HepG2 (cell line): ENCODE measurements at regions not wholly inside any gene's neighbourhood (a gene's known extent, or its start where the extent isn't known, plus 50 kb on each side); places are given as distances from the start of the nearest gene placed in this dataset.
A peak's percentile ranks its signal among the peaks of the same experiment; 100 is the strongest.

Experiments used
- ATAC-seq: fragments of 200-7000 bp; cut with Tn5 transposase; 3 replicates; pipeline ENCODE4 v1.9.1; 2020; ENCODE audit warnings: mild to moderate bottlenecking, moderate library complexity
- BruUV-seq: library from RNA; stranded (reverse); fragments of 400-500 nt; replicated peaks from 2 replicates; lab custom pipeline; 2021; lab: Mats Ljungman, UMichigan
- CTCF ChIA-PET: fragments of 300-600 bp; formaldehyde crosslinking; extraction: SDS; loops from one replicate; lab custom pipeline; 2021; ENCODE audit warnings: low total read pairs, inconsistent platforms, low intra/inter-chr PET ratio; lab: Yijun Ruan, JAX
- POLR2A ChIA-PET: fragments of 350-600 bp; sonication (Branson Sonifier 250); formaldehyde crosslinking; loops from one replicate; lab custom pipeline; 2020; ENCODE audit warnings: antibody characterized with exemption, inconsistent platforms; lab: Yijun Ruan, JAX
- DNase-seq: peaks from one replicate; pipeline ENCODE4 v3.0.0-alpha.2; 2015; ENCODE audit warnings: low spot score
- FAIRE-seq: peaks from 3 replicates; lab custom pipeline; 2011; peaks lifted over from hg19 to GRCh38; lab: Jason Lieb, UNC
- H2AFZ ChIP-seq: one replicate; pipeline ENCODE4 v1.6.1; 2011; ENCODE audit warnings: low read length, inconsistent platforms
- H3K27ac ChIP-seq: fragments of 300-600 bp; 3 replicates; pipeline ENCODE4 v1.8.0; 2011; ENCODE audit warnings: mixed run types, mild to moderate bottlenecking, mixed read lengths, low read length, inconsistent platforms; ENCODE audit not compliant: insufficient read depth; ENCODE audit errors: extremely low read length
- H3K27me3 ChIP-seq, 2 experiments: fragments of 200-600 bp in 1 of 2; 2 replicates in 1 of 2; 3 replicates in 1 of 2; pipeline versions ENCODE4 v1.6.0 to v1.8.0; 2011; ENCODE audit warnings: low read length in 2 of 2, mild to moderate bottlenecking in 2 of 2, moderate library complexity in 2 of 2, inconsistent platforms in 1 of 2; ENCODE audit not compliant: insufficient read depth in 2 of 2, control insufficient read depth in 1 of 2
- H3K36me3 ChIP-seq, 2 experiments: fragments of 200-600 bp in 1 of 2; replicated peaks in 1 of 2; 2 replicates in 1 of 2; 3 replicates in 1 of 2; pipeline versions ENCODE4 v1.5.1 to v1.8.0; 2011; ENCODE audit warnings: low read length in 2 of 2, inconsistent platforms in 1 of 2; ENCODE audit not compliant: insufficient read depth in 2 of 2, control insufficient read depth in 1 of 2
- H3K4me1 ChIP-seq: 2 replicates; pipeline ENCODE4 v1.5.1; 2012; ENCODE audit warnings: low read length, inconsistent platforms; ENCODE audit not compliant: insufficient read depth
- H3K4me2 ChIP-seq: 2 replicates; pipeline ENCODE4 v1.6.0; 2011; ENCODE audit warnings: low read depth, low read length, inconsistent platforms
- H3K4me3 ChIP-seq, 3 experiments: fragments of 200-600 bp in 1 of 3; sonication (generic), shearing (Covaris generic) in 1 of 3; replicated peaks in 1 of 3; 2 replicates each; pipeline ENCODE4 v1.5.1; 2011 to 2016; ENCODE audit warnings: low read length in 3 of 3, inconsistent platforms in 2 of 3, low read depth in 2 of 3, mild to moderate bottlenecking in 2 of 3, control low read depth in 1 of 3, mixed read lengths in 1 of 3; ENCODE audit not compliant: insufficient read depth in 1 of 3
- H3K79me2 ChIP-seq: one replicate; pipeline ENCODE4 v1.6.1; 2011; ENCODE audit warnings: low read length, inconsistent platforms; ENCODE audit not compliant: insufficient read depth
- H3K9ac ChIP-seq: 2 replicates; pipeline ENCODE4 v1.6.0; 2011; ENCODE audit warnings: mild to moderate bottlenecking, low read depth, low read length, inconsistent platforms; ENCODE audit not compliant: insufficient read depth
- H3K9me3 ChIP-seq: 2 replicates; pipeline ENCODE4 v1.5.1; 2012; ENCODE audit warnings: mild to moderate bottlenecking, low read length
- H4K20me1 ChIP-seq: 2 replicates; pipeline ENCODE4 v1.6.0; 2011; ENCODE audit warnings: inconsistent platforms, mild to moderate bottlenecking, low read length, moderate library complexity; ENCODE audit not compliant: insufficient read depth
- AHR ChIP-seq: IDR thresholded peaks from 2 replicates; pipeline ENCODE4 v1.6.1; 2018; ENCODE audit warnings: missing genetic modification reagents, missing compliant biosample characterization
- AKAP8 ChIP-seq: sonication (generic); formaldehyde crosslinking; IDR thresholded peaks from 2 replicates; pipeline ENCODE4 v1.5.1; 2020; ENCODE audit warnings: mild to moderate bottlenecking, missing genetic modification reagents
- ARID3A ChIP-seq: IDR thresholded peaks from 2 replicates; pipeline ENCODE4 v1.6.1; 2012; ENCODE audit warnings: low read depth, low read length, improper control_type of control experiment
- HMGXB4 ChIP-seq, 2 experiments: sonication (generic) in 1 of 2; formaldehyde crosslinking in 1 of 2; IDR thresholded peaks; 2 replicates each; pipeline versions ENCODE4 v1.4.0 to v1.6.1; 2018 to 2020; ENCODE audit warnings: missing genetic modification reagents in 2 of 2, borderline replicate concordance in 1 of 2, low read depth in 1 of 2, mild to moderate bottlenecking in 1 of 2, missing biosample characterization in 1 of 2
- MAFF ChIP-seq: IDR thresholded peaks from 2 replicates; pipeline ENCODE4 v1.6.1; 2011; ENCODE audit warnings: low read depth, low read length, improper control_type of control experiment
- MBD4 ChIP-seq: IDR thresholded peaks from 2 replicates; pipeline ENCODE4 v1.6.1; 2012; ENCODE audit warnings: low read length, inconsistent platforms, borderline replicate concordance
- NCOA2 ChIP-seq: sonication (generic); formaldehyde crosslinking; IDR thresholded peaks from 2 replicates; pipeline ENCODE4 v1.8.0; 2022; ENCODE audit warnings: inconsistent platforms
- NFIB ChIP-seq: sonication (generic); formaldehyde crosslinking; IDR thresholded peaks from 2 replicates; pipeline ENCODE4 v1.9.0; 2021; ENCODE audit warnings: missing genetic modification reagents, mild to moderate bottlenecking, borderline replicate concordance
- NONO ChIP-seq, 2 experiments: fragments of 450-650 bp in 1 of 2; sonication (generic) in 1 of 2; formaldehyde crosslinking in 1 of 2; IDR thresholded peaks in 1 of 2; conservative IDR thresholded peaks in 1 of 2; 2 replicates each; pipeline versions ENCODE4 v1.6.1 to v1.8.0; 2017 to 2022; ENCODE audit warnings: mild to moderate bottlenecking in 1 of 2, missing genetic modification reagents in 1 of 2, moderate library complexity in 1 of 2
- RFXAP ChIP-seq: sonication (generic); formaldehyde crosslinking; IDR thresholded peaks from 2 replicates; pipeline ENCODE4 v1.4.0; 2020; ENCODE audit warnings: missing genetic modification reagents, borderline replicate concordance
- ZBTB3 ChIP-seq: sonication (generic); formaldehyde crosslinking; IDR thresholded peaks from 2 replicates; pipeline ENCODE4 v1.4.0; 2020; ENCODE audit warnings: low read depth, mild to moderate bottlenecking, moderate library complexity, missing genetic modification reagents, borderline replicate concordance
- ZBTB7A ChIP-seq: sonication (generic); formaldehyde crosslinking; IDR thresholded peaks from 2 replicates; pipeline ENCODE4 v1.8.0; 2022; ENCODE audit warnings: mild to moderate bottlenecking, missing genetic modification reagents
- ZNF205 ChIP-seq: IDR thresholded peaks from 2 replicates; pipeline ENCODE4 v1.6.1; 2018; ENCODE audit warnings: missing biosample characterization, missing genetic modification reagents
- ZNF280B ChIP-seq: sonication (generic); formaldehyde crosslinking; IDR thresholded peaks from 2 replicates; pipeline ENCODE4 v1.5.0; 2020; ENCODE audit warnings: missing genetic modification reagents, mild to moderate bottlenecking, borderline replicate concordance
- ZNF296 ChIP-seq: sonication (generic); formaldehyde crosslinking; conservative IDR thresholded peaks from 2 replicates; pipeline ENCODE4 v1.5.0; 2020; ENCODE audit warnings: mild to moderate bottlenecking, missing genetic modification reagents
- ZNF644 ChIP-seq: IDR thresholded peaks from 2 replicates; pipeline ENCODE4 v1.6.1; 2016; ENCODE audit warnings: low read depth
- WGBS: methylation state at CpG from one replicate; pipeline ENCODE4 v1.1.6; 2017; ENCODE audit warnings: low lambda C conversion rate; 5-methylcytosine and 5-hydroxymethylcytosine counted together
- in situ Hi-C: cut with HindIII; loops from 2 replicates; pipeline ENCODE4 v1.10.0; 2017; ENCODE audit warnings: low pct_unique_long_range_greater_than_20kb; ENCODE audit not compliant: extremely low pct_ligation_motif_present
- intact Hi-C: fragments of 100-400 bp; cut with micrococcal nuclease; formaldehyde crosslinking; loops from one replicate; pipeline ENCODE4 v1.10.0; 2022; ENCODE audit not compliant: unreplicated experiment
- TF ChIP-seq, protein P1 (sequence below): sonication (generic); formaldehyde crosslinking; IDR thresholded peaks from 2 replicates; pipeline ENCODE4 v1.4.0; 2020; ENCODE audit warnings: missing genetic modification reagents

- no peaks in the 10 kb centered on the region for H3K79me2 ChIP-seq
- no peak for FAIRE-seq
- TF ChIP-seq MBD4 (no peak), NCOA2 (CRISPR knock-in tag) (no peak), NONO (IDR thresholded peaks at IDR 0.05) (no peak), NONO (CRISPR knock-in tag; conservative IDR thresholded peaks at IDR 0.05) (no peak), MAFF (no peak), ZBTB3 (no peak), ZBTB7A (CRISPR knock-in tag) (no peak), ZNF205 (CRISPR knock-in tag) (no peak), NFIB (CRISPR knock-in tag) (no peak), ZNF280B (CRISPR knock-in tag) (no peak), AHR (CRISPR knock-in tag) (no peak), ARID3A (no peak), RFXAP (CRISPR knock-in tag) (no peak), ZNF296 (CRISPR knock-in tag) (no peak), AKAP8 (CRISPR knock-in tag) (no peak), ZNF644 (CRISPR knock-in tag) (no peak), HMGXB4 (CRISPR knock-in tag; IDR thresholded peaks at IDR 0.05; ENCODE audit: borderline replicate concordance in 1 of 2, low read depth in 1 of 2) (no peak)
- TF ChIP-seq, protein P1, sequence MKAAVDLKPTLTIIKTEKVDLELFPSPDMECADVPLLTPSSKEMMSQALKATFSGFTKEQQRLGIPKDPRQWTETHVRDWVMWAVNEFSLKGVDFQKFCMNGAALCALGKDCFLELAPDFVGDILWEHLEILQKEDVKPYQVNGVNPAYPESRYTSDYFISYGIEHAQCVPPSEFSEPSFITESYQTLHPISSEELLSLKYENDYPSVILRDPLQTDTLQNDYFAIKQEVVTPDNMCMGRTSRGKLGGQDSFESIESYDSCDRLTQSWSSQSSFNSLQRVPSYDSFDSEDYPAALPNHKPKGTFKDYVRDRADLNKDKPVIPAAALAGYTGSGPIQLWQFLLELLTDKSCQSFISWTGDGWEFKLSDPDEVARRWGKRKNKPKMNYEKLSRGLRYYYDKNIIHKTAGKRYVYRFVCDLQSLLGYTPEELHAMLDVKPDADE, result no peak
- TF ChIP-seq, all 625 proteins: peak for 0
- no peaks in the 10 kb centered on the region for H3K9me3 ChIP-seq
- no TSS peak for BruUV-seq
- ATAC-seq (peak; percentile 43; the same call in 2 of the 3 replicates), DNase-seq (no peak)
- ChIA-PET CTCF (no interaction called here), POLR2A (no interaction called here)
- intact Hi-C loops (no loop called here), in situ Hi-C loops (no loop called here)
- H3K36me3 ChIP-seq, result no peaks in the 10 kb centered on the region
- peaks cover 0 to 31% of the 10 kb centered on the region in 2 experiments; a peak in 2 of 5 replicates for H3K27me3 ChIP-seq
- no peak overlapping the region for H3K4me2 ChIP-seq
- H4K20me1 ChIP-seq, result no peaks in the 10 kb centered on the region
- no peak overlapping the region for H3K4me3 ChIP-seq
- H3K4me1 ChIP-seq, result no peaks in the 10 kb centered on the region
- no peak overlapping the region for H3K27ac ChIP-seq
- no peak overlapping the region for H2AFZ ChIP-seq
- 19% methylated on average over 22 of the region's 24 CpGs for WGBS
- no peak overlapping the region for H3K9ac ChIP-seq
Observed at GRCh38 chr3:69540706-69541581, 155.1 kb upstream of the FRMD4B start.
